PFSK-1 (cell line): ENCODE measurements at regions not wholly inside any gene's neighbourhood (a gene's known extent, or its start where the extent isn't known, plus 50 kb on each side); places are given as distances from the start of the nearest gene placed in this dataset.

Source experiments
- POLR2AphosphoS5 ChIP-seq: IDR thresholded peaks from 2 replicates; pipeline ENCODE4 v1.6.1; 2012; ENCODE audit warnings: low read depth, mild to moderate bottlenecking, control low read depth, low read length, moderate library complexity
- REST ChIP-seq, 2 experiments: IDR thresholded peaks; 2 replicates each; pipeline versions ENCODE4 v1.6.1 to v1.8.0; 2011 to 2012; ENCODE audit warnings: low read depth in 2 of 2, low read length in 2 of 2, control low read depth in 1 of 2, inconsistent platforms in 1 of 2, mild to moderate bottlenecking in 1 of 2, moderate library complexity in 1 of 2; ENCODE audit not compliant: insufficient read depth in 1 of 2
- SIN3A ChIP-seq: IDR thresholded peaks from 2 replicates; pipeline ENCODE4 v1.6.1; 2012; ENCODE audit warnings: mild to moderate bottlenecking, low read length, moderate library complexity, borderline replicate concordance; ENCODE audit not compliant: insufficient read depth
- TAF1 ChIP-seq: IDR thresholded peaks from 2 replicates; pipeline ENCODE4 v1.6.1; 2012; ENCODE audit warnings: low read length, control low read depth, borderline replicate concordance; ENCODE audit not compliant: insufficient read depth

- TF ChIP-seq REST (IDR thresholded peaks at IDR 0.05; ENCODE audit: insufficient read depth in 1 of 2, low read depth in 2 of 2, low read length in 2 of 2) (no peak), POLR2AphosphoS5 (no peak), TAF1 (no peak), SIN3A (no peak)
These were observed 729.8 kb downstream of the UQCRFS1 start for GRCh38 chr19:28483197-28483596.
